ENCODE measurements at regions not wholly inside any gene's neighbourhood (a gene's known extent, or its start where the extent isn't known, plus 50 kb on each side); places are given as distances from the start of the nearest gene placed in this dataset.

- DNase-seq (ENCODE audit: low read depth in 2 of 2): peak; percentile 15 to 34
- no peak for TF ChIP-seq CTCF (IDR thresholded peaks at IDR 0.05; ENCODE audit: low read depth, low read length)
- no peak overlapping the region for H3K4me3 ChIP-seq (replicated peaks in 1 of 2; ENCODE audit: low read depth in 2 of 2, low read length in 2 of 2)
These were observed 779.5 kb downstream of the METTL15 start for GRCh38 chr11:28887681-28888080.

DNA sequence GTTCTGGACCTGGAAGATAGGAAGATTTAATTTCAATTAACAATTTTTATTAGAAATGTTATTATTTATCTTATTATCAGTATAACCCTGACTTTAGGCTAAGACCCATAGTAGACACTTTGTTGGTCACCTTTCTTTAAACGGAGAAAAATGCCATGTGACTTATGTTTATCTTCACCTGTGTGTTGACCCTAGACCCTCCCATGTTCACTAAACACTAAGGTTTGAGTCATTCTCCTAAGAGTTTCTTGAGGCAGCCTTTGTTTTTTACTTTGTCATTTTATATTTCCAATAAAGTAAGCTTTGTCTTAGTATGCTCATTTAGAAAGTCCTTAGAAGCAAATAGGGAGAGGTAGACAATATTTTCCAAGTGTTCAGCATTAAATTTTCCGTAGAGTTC, 771.7 kb downstream of the METTL15 start:
- no peak for TF ChIP-seq CTCF (IDR thresholded peaks at IDR 0.05; ENCODE audit: low read depth, low read length)
- no peak for DNase-seq (ENCODE audit: low read depth in 2 of 2)
- no peak overlapping the region for H3K4me3 ChIP-seq (replicated peaks in 1 of 2; ENCODE audit: low read depth in 2 of 2, low read length in 2 of 2)

- no peak for TF ChIP-seq CTCF (IDR thresholded peaks at IDR 0.05; ENCODE audit: low read depth, low read length)
- H3K4me3 ChIP-seq (replicated peaks in 1 of 2; ENCODE audit: low read depth in 2 of 2, low read length in 2 of 2): no peak overlapping the region
- peak; percentile 2 to 51 for DNase-seq (ENCODE audit: low read depth in 2 of 2)
These were observed 769.8 kb downstream of the METTL15 start for GRCh38 chr11:28878025-28878424.

- no peak overlapping the region for H3K4me3 ChIP-seq (replicated peaks in 1 of 2; ENCODE audit: low read depth in 2 of 2, low read length in 2 of 2)
- TF ChIP-seq CTCF (IDR thresholded peaks at IDR 0.05; ENCODE audit: low read depth, low read length): no peak
- peak in 1 of 2 donors; percentile 16 for DNase-seq (ENCODE audit: low read depth in 2 of 2)
These were observed 769.2 kb downstream of the METTL15 start for GRCh38 chr11:28877340-28877739.

GRCh38 chr11:28874706-28875105, 766.5 kb downstream of the METTL15 start:
- DNase-seq (ENCODE audit: low read depth in 2 of 2): no peak
- no peak for TF ChIP-seq CTCF (IDR thresholded peaks at IDR 0.05; ENCODE audit: low read depth, low read length)
- H3K4me3 ChIP-seq (replicated peaks in 1 of 2; ENCODE audit: low read depth in 2 of 2, low read length in 2 of 2): no peak overlapping the region

DNA sequence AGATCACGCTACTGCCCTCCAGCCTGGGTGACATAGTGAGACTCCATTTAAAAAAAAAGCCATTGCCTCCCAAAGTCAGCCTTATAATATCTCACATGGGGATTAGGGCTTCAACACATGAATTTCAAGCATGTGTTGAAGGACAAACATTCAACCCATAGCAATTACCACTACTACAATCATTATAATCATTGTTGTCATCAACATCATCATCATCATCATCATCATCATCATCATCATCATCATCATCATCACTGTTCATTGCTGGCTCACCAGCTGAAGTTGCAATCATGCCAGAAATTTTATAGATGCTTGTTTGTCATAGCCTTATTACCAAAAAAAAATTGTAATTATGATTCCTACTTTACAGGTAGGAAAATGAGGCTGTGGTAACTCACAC, 762.9 kb downstream of the METTL15 start:
- no peak for DNase-seq (ENCODE audit: low read depth in 2 of 2)
- no peak overlapping the region for H3K4me3 ChIP-seq (replicated peaks in 1 of 2; ENCODE audit: low read depth in 2 of 2, low read length in 2 of 2)
- no peak for TF ChIP-seq CTCF (IDR thresholded peaks at IDR 0.05; ENCODE audit: low read depth, low read length)

- H3K4me3 ChIP-seq (replicated peaks in 1 of 2; ENCODE audit: low read depth in 2 of 2, low read length in 2 of 2): no peak overlapping the region
- TF ChIP-seq CTCF (IDR thresholded peaks at IDR 0.05; ENCODE audit: low read depth, low read length): no peak
- no peak for DNase-seq (ENCODE audit: low read depth in 2 of 2)
These were observed 755.2 kb downstream of the METTL15 start for GRCh38 chr11:28863422-28863821.
